Adrenal gland (tissue), 5 donors: ENCODE measurements at regions not wholly inside any gene's neighbourhood (a gene's known extent, or its start where the extent isn't known, plus 50 kb on each side); places are given as distances from the start of the nearest gene placed in this dataset.

Source experiments
- CTCF ChIP-seq, 6 experiments: fragments of 450-650 bp in 4 of 6; fragments of 200-600 bp in 2 of 6; sonication (generic) in 1 of 6; IDR thresholded peaks; 1 replicate in 5 of 6; 2 replicates in 1 of 6; pipeline versions ENCODE4 v1.5.1 to v1.8.0; 2016 to 2021; ENCODE audit warnings: antibody characterized with exemption in 6 of 6, mild to moderate bottlenecking in 2 of 6, moderate library complexity in 1 of 6
- POLR2A ChIP-seq, 2 donors: fragments of 450-650 bp; IDR thresholded peaks; one replicate each; pipeline ENCODE4 v1.6.1; 2017; ENCODE audit warnings: antibody characterized with exemption in 2 of 2, mild to moderate bottlenecking in 2 of 2, moderate library complexity in 1 of 2
- donor health status: DM: no; HTN: no; CAD: no.

DNA sequence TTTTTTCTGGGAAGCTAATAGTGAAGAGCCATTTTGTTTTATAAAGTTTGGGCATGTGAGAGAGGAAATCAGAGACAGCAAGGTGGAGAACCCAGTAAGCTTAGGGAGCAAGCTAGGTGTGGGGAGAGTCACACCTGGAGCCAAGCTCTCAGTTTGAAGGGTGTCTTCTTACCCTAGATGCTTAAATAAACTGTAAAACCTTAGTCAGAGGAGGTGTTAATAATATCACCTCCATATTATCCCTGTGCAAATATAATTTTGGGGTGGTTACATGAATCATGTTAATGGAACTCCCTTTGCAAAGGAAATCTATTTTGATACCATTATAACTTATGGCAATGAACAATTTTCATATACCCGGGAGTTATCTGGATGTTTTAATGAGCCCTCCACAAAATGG lies 246.2 kb upstream of the PLET1 start:
- TF ChIP-seq CTCF (IDR thresholded peaks at IDR 0.05) (no peak), POLR2A (IDR thresholded peaks at IDR 0.05) (no peak)
